ENCODE measurements at regions not wholly inside any gene's neighbourhood (a gene's known extent, or its start where the extent isn't known, plus 50 kb on each side); places are given as distances from the start of the nearest gene placed in this dataset.

GRCh38 chr4:157425897-157426296 is 205.4 kb downstream of the GRIA2 start:
- no peak for DNase-seq

DNA sequence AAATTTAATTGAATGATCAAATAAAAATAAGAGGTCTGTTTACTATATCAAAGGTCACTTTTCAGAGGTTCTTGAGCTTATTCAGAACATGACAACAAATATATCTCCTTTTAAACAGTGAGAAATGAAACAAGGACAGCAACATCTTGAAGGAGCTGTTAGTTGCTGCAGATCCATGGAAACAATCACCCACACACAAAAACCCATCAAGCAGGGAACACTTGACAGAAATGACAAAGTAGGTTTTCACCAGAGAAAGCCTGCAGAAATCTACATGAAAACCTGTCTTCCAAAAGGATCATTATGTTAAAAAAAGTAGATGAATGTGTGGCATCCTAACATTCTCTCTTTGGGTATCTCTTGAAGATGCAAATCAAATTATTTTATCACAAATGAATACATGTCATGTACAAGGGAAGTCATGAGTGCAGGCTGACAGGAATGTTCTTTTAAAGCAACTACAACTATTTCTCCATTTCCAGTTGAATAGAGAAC is 203.0 kb downstream of the GRIA2 start:
- no peak for DNase-seq

DNA sequence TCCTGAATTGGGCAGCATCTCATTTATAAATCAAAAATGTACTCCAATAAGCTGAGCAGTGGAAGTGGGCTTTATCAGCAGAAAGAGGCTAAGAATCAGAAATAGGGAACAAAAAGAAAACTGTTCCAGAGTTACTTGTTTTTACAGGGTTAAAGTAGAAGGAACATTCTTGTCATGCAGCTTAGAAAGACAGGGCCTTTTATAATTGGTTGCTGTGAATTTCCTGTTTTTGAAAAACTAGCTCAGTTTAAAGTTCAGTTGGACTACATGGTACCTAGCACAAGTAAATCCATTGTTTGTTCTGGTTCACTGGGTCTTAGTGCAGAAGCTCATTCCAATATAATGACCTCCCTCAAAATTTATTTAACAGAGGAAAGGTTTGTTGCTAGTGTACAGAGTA is 200.8 kb downstream of the GRIA2 start:
- DNase-seq, result no peak

All from NCI-H524 treated with DMSO at 0.1 percent for 48 hours (cell line).